Omental fat pad (tissue), 3 donors: ENCODE measurements at regions not wholly inside any gene's neighbourhood (a gene's known extent, or its start where the extent isn't known, plus 50 kb on each side); places are given as distances from the start of the nearest gene placed in this dataset.

Experiments
- ATAC-seq: fragments of 150-250 bp; one replicate; pipeline ENCODE4 v1.9.1; 2016; ENCODE audit warnings: mild to moderate bottlenecking, moderate library complexity; ENCODE audit not compliant: low FRiP score
- DNase-seq: peaks from one replicate; pipeline ENCODE4 v3.0.0-alpha.2; 2019; ENCODE audit warnings: low spot score
- TF ChIP-seq, protein P1 (sequence below), 3 donors: fragments of 450-650 bp; IDR thresholded peaks; one replicate each; pipeline ENCODE4 v1.5.1; 2016 to 2017; ENCODE audit warnings: antibody characterized with exemption in 3 of 3, mild to moderate bottlenecking in 3 of 3, moderate library complexity in 2 of 3

- no peak for DNase-seq
- TF ChIP-seq, protein P1, sequence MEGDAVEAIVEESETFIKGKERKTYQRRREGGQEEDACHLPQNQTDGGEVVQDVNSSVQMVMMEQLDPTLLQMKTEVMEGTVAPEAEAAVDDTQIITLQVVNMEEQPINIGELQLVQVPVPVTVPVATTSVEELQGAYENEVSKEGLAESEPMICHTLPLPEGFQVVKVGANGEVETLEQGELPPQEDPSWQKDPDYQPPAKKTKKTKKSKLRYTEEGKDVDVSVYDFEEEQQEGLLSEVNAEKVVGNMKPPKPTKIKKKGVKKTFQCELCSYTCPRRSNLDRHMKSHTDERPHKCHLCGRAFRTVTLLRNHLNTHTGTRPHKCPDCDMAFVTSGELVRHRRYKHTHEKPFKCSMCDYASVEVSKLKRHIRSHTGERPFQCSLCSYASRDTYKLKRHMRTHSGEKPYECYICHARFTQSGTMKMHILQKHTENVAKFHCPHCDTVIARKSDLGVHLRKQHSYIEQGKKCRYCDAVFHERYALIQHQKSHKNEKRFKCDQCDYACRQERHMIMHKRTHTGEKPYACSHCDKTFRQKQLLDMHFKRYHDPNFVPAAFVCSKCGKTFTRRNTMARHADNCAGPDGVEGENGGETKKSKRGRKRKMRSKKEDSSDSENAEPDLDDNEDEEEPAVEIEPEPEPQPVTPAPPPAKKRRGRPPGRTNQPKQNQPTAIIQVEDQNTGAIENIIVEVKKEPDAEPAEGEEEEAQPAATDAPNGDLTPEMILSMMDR (IDR thresholded peaks at IDR 0.05) = no peak
- no peak for ATAC-seq
These were observed 459.7 kb upstream of the HTR1E start for GRCh38 chr6:86477500-86478148.

- DNase-seq (no peak), ATAC-seq (no peak)
- TF ChIP-seq, protein P1 (IDR thresholded peaks at IDR 0.05) = no peak
These were observed 461.0 kb upstream of the HTR1E start for GRCh38 chr6:86476311-86476710.

GRCh38 chr6:86474081-86474480 lies 463.2 kb upstream of the HTR1E start:
- ATAC-seq (no peak), DNase-seq (no peak)
- TF ChIP-seq, protein P1 (IDR thresholded peaks at IDR 0.05) = no peak

GRCh38 chr6:86471791-86472190 lies 465.5 kb upstream of the HTR1E start:
- ATAC-seq (no peak), DNase-seq (no peak)
- TF ChIP-seq, protein P1 (IDR thresholded peaks at IDR 0.05) = no peak

- DNase-seq (no peak), ATAC-seq (no peak)
- TF ChIP-seq, protein P1 (IDR thresholded peaks at IDR 0.05) = no peak
These were observed 477.4 kb upstream of the HTR1E start for GRCh38 chr6:86459978-86460377.

DNA sequence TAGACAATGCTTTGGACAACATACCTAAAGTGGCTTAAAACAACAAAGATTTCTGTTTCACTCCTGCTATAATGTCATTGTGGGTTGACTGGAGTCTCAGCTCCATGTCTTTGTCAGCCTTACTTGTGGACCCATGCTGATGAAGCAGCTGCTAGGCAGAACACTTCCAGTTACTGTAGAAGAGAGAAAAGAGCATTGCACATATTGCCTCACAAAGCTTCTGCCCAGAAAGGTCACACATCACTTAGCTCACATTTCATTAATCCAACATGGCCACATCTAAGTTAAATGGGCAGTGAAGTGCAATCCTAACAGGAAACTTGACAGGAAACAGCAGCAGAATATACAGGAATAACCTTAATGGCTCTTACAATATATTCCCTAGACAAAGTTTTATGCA lies 480.5 kb upstream of the HTR1E start:
- no peak for ATAC-seq
- TF ChIP-seq, protein P1 (IDR thresholded peaks at IDR 0.05) = no peak
- DNase-seq = no peak

DNA sequence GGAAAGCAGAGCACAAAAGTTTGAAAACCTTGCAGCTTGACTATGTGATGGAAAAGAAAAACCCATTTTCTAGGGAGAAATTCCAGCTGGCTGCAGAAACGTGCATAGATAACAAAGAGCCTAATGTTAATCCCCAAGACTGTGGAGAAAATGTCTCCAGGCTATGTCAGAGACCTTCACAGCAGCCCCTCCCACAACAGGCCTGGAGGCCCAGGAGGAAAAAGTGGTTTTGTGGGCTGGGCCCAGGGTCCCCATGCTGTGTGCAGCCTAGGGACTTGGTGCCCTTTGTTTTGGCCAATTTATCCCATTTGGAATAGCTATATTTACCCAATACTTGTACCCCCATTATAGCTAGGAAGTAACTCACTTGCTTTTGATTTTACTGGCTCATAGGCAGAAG lies 484.1 kb upstream of the HTR1E start:
- no peak for DNase-seq
- TF ChIP-seq, protein P1 (IDR thresholded peaks at IDR 0.05) = no peak
- ATAC-seq = no peak
